ENCODE measurements at regions not wholly inside any gene's neighbourhood (a gene's known extent, or its start where the extent isn't known, plus 50 kb on each side); places are given as distances from the start of the nearest gene placed in this dataset.

GRCh38 chr16:82476786-82477185 is 150.0 kb upstream of the CDH13 start:
- TF ChIP-seq EZH2 (IDR thresholded peaks at IDR 0.05; ENCODE audit: borderline replicate concordance, control insufficient read depth, low read depth, low read length): no peak
- no peak for TF ChIP-seq POLR2A (IDR thresholded peaks at IDR 0.05; ENCODE audit: low read depth, low read length)
- no peak for TF ChIP-seq RFX5 (IDR thresholded peaks at IDR 0.05; ENCODE audit: low read depth, low read length)
- TF ChIP-seq FOS (IDR thresholded peaks at IDR 0.05; ENCODE audit: borderline replicate concordance, extremely low read depth, insufficient read length): no peak
- no peak for TF ChIP-seq NBN (IDR thresholded peaks at IDR 0.05)
- TF ChIP-seq JUNB (IDR thresholded peaks at IDR 0.05): no peak

Measured in GM12878 (cell line).